Neural cell (in vitro differentiated cells): ENCODE measurements at regions not wholly inside any gene's neighbourhood (a gene's known extent, or its start where the extent isn't known, plus 50 kb on each side); places are given as distances from the start of the nearest gene placed in this dataset.

Experiments
- H2AFZ ChIP-seq: fragments of 200-600, 300-800 bp; sonication (generic), shearing (Covaris generic); 2 replicates; pipeline ENCODE4 v1.6.0; 2014; ENCODE audit warnings: low read depth, mild to moderate bottlenecking, antibody characterized with exemption, low read length, moderate library complexity
- H3F3A ChIP-seq: fragments of 200-600 bp; shearing (Covaris generic); 2 replicates; pipeline ENCODE4 v1.6.1; 2016; ENCODE audit warnings: mild to moderate bottlenecking, moderate library complexity, mixed read lengths, antibody characterized with exemption, low read length; ENCODE audit not compliant: insufficient read depth, poor library complexity, severe bottlenecking
- H3K27ac ChIP-seq: fragments of 200-600, 300-800 bp; sonication (generic), shearing (Covaris generic); 2 replicates; pipeline ENCODE4 v1.5.1; 2014; ENCODE audit warnings: mild to moderate bottlenecking, low read length, moderate library complexity
- H3K27me3 ChIP-seq: fragments of 300-800, 200-600 bp; sonication (generic), shearing (Covaris generic); 2 replicates; pipeline ENCODE4 v1.6.0; 2014; ENCODE audit warnings: mild to moderate bottlenecking, low read depth, low read length, moderate library complexity; ENCODE audit not compliant: insufficient read depth
- H3K36me3 ChIP-seq: fragments of 300-800, 200-600 bp; sonication (generic), shearing (Covaris generic); 2 replicates; pipeline ENCODE4 v1.5.1; 2014; ENCODE audit warnings: mild to moderate bottlenecking, antibody characterized with exemption, low read length, moderate library complexity; ENCODE audit not compliant: insufficient read depth
- H3K4me2 ChIP-seq: fragments of 300-800, 200-600 bp; sonication (generic), shearing (Covaris generic); 2 replicates; pipeline ENCODE4 v1.6.0; 2014; ENCODE audit warnings: mild to moderate bottlenecking, low read length
- H3K4me3 ChIP-seq: fragments of 300-800, 200-600 bp; sonication (generic), shearing (Covaris generic); 2 replicates; pipeline ENCODE4 v1.5.1; 2014; ENCODE audit warnings: mild to moderate bottlenecking, low read length, moderate library complexity
- H3K79me2 ChIP-seq: fragments of 200-600 bp; shearing (Covaris generic); replicated peaks from 2 replicates; pipeline ENCODE4 v1.6.0; 2014; ENCODE audit warnings: mild to moderate bottlenecking, low read length, moderate library complexity; ENCODE audit not compliant: insufficient read depth
- H3K9ac ChIP-seq: fragments of 300-800, 200-600 bp; sonication (generic), shearing (Covaris generic); 2 replicates; pipeline ENCODE4 v1.6.1; 2016; ENCODE audit warnings: mild to moderate bottlenecking, low read length, mixed read lengths
- H3K9me2 ChIP-seq: fragments of 200-600 bp; shearing (Covaris generic); 2 replicates; pipeline ENCODE4 v1.6.1; 2016; ENCODE audit warnings: mild to moderate bottlenecking, low read length, mixed read lengths; ENCODE audit not compliant: insufficient read depth
- H3K9me3 ChIP-seq: fragments of 200-600, 300-800 bp; sonication (generic), shearing (Covaris generic); 2 replicates; pipeline ENCODE4 v1.6.1; 2016; ENCODE audit warnings: mild to moderate bottlenecking, mixed run types, low read length, moderate library complexity, mixed read lengths
- H4K20me1 ChIP-seq: fragments of 200-600 bp; shearing (Covaris generic); 2 replicates; pipeline ENCODE4 v1.6.1; 2016; ENCODE audit warnings: mild to moderate bottlenecking, mixed run types; ENCODE audit not compliant: insufficient read depth
- CTCF ChIP-seq: fragments of 450-650 bp; IDR thresholded peaks from 2 replicates; pipeline ENCODE4 v1.5.1; 2014; ENCODE audit warnings: antibody characterized with exemption, mild to moderate bottlenecking, moderate library complexity; ENCODE audit not compliant: poor library complexity, severe bottlenecking
- EP300 ChIP-seq: fragments of 450-650 bp; conservative IDR thresholded peaks from 2 replicates; pipeline ENCODE4 v1.6.1; 2014; ENCODE audit warnings: antibody characterized with exemption, mild to moderate bottlenecking, moderate library complexity; ENCODE audit not compliant: poor library complexity, severe bottlenecking
- EZH2 ChIP-seq: fragments of 200-600, 300-800 bp; shearing (Covaris generic), sonication (generic); IDR thresholded peaks from 2 replicates; pipeline ENCODE4 v1.6.1; 2014; ENCODE audit warnings: antibody characterized with exemption, low read length, borderline replicate concordance, mild to moderate bottlenecking; ENCODE audit not compliant: insufficient read depth, poor library complexity, severe bottlenecking
- MXI1 ChIP-seq: fragments of 450-650 bp; conservative IDR thresholded peaks from 2 replicates; pipeline ENCODE4 v1.6.1; 2014; ENCODE audit warnings: antibody characterized with exemption, mild to moderate bottlenecking; ENCODE audit not compliant: poor library complexity, severe bottlenecking
- POLR2AphosphoS5 ChIP-seq: IDR thresholded peaks from 2 replicates; pipeline ENCODE4 v1.6.1; 2012
- RAD21 ChIP-seq: fragments of 450-650 bp; conservative IDR thresholded peaks from 2 replicates; pipeline ENCODE4 v1.6.1; 2014; ENCODE audit warnings: antibody characterized with exemption, mild to moderate bottlenecking, moderate library complexity
- REST ChIP-seq: IDR thresholded peaks from 2 replicates; pipeline ENCODE4 v1.6.1; 2012; ENCODE audit warnings: borderline replicate concordance
- SMC3 ChIP-seq: fragments of 450-650 bp; conservative IDR thresholded peaks from 2 replicates; pipeline ENCODE4 v1.6.1; 2014; ENCODE audit warnings: antibody characterized with exemption, mild to moderate bottlenecking, moderate library complexity; ENCODE audit not compliant: poor library complexity
- TAF1 ChIP-seq: IDR thresholded peaks from 2 replicates; pipeline ENCODE4 v1.6.1; 2012; ENCODE audit warnings: low read depth

GRCh38 chr7:20267482-20267881, 50.3 kb upstream of the MACC1 start:
- Histone ChIP-seq H3K9me2 (no peaks in the 10 kb centered on the region), H3K9me3 (no peaks in the 10 kb centered on the region), H2AFZ (no peak overlapping the region), H4K20me1 (no peaks in the 10 kb centered on the region), H3K27me3 (no peaks in the 10 kb centered on the region), H3K79me2 (no peaks in the 10 kb centered on the region), H3K4me3 (no peak overlapping the region), H3K9ac (no peak overlapping the region), H3K27ac (no peak overlapping the region), H3F3A (peaks cover 3% of the 10 kb centered on the region), H3K4me2 (no peak overlapping the region), H3K36me3 (no peaks in the 10 kb centered on the region)
- TF ChIP-seq CTCF (no peak), SMC3 (no peak)

- Histone ChIP-seq H3K27me3 (no peaks in the 10 kb centered on the region), H2AFZ (no peak overlapping the region), H3K9me2 (no peaks in the 10 kb centered on the region), H3K9me3 (no peaks in the 10 kb centered on the region), H4K20me1 (no peaks in the 10 kb centered on the region), H3K27ac (no peak overlapping the region), H3K79me2 (no peaks in the 10 kb centered on the region), H3K9ac (no peak overlapping the region), H3K4me2 (no peak overlapping the region), H3F3A (peaks cover 3% of the 10 kb centered on the region), H3K4me3 (no peak overlapping the region), H3K36me3 (no peaks in the 10 kb centered on the region)
- TF ChIP-seq EP300: no peak
- TF ChIP-seq EZH2: no peak
- TF ChIP-seq POLR2AphosphoS5: no peak
- no peak for TF ChIP-seq TAF1
- TF ChIP-seq SMC3: no peak
- no peak for TF ChIP-seq CTCF
- no peak for TF ChIP-seq REST
- TF ChIP-seq MXI1: no peak
- TF ChIP-seq RAD21: no peak
Observed at GRCh38 chr7:20268824-20269223, 51.6 kb upstream of the MACC1 start.
